Neural cell (in vitro differentiated cells): ENCODE measurements at regions not wholly inside any gene's neighbourhood (a gene's known extent, or its start where the extent isn't known, plus 50 kb on each side); places are given as distances from the start of the nearest gene placed in this dataset.

ENCODE experiments used
- TF ChIP-seq, protein P1 (sequence below): IDR thresholded peaks from 2 replicates; pipeline ENCODE4 v1.6.1; 2012; ENCODE audit warnings: borderline replicate concordance
- TF ChIP-seq, protein P2 (sequence below): fragments of 450-650 bp; IDR thresholded peaks from 2 replicates; pipeline ENCODE4 v1.5.1; 2014; ENCODE audit warnings: antibody characterized with exemption, mild to moderate bottlenecking, moderate library complexity; ENCODE audit not compliant: poor library complexity, severe bottlenecking

DNA sequence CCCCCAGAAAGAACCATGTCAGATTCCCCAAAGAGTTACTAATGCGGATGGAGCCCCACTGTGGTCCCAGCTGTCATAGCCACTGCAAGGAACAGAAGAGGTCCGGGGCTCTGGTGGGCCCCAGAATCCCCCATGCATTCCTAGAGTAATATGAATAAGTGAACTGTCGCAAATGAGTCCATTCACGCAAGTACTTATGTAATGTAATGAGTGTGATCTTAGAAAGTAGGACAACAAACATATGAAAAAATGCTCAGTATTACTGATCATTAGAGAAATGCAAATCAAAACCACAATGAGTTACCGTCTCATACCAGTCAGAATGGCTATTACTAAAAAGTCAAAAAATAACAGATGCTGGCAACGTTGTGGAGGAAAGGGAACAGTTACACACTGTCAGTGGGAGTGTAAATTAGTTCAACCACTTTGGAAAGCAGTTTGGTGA, 141.5 kb upstream of the RBPJ start:
- TF ChIP-seq, protein P1, sequence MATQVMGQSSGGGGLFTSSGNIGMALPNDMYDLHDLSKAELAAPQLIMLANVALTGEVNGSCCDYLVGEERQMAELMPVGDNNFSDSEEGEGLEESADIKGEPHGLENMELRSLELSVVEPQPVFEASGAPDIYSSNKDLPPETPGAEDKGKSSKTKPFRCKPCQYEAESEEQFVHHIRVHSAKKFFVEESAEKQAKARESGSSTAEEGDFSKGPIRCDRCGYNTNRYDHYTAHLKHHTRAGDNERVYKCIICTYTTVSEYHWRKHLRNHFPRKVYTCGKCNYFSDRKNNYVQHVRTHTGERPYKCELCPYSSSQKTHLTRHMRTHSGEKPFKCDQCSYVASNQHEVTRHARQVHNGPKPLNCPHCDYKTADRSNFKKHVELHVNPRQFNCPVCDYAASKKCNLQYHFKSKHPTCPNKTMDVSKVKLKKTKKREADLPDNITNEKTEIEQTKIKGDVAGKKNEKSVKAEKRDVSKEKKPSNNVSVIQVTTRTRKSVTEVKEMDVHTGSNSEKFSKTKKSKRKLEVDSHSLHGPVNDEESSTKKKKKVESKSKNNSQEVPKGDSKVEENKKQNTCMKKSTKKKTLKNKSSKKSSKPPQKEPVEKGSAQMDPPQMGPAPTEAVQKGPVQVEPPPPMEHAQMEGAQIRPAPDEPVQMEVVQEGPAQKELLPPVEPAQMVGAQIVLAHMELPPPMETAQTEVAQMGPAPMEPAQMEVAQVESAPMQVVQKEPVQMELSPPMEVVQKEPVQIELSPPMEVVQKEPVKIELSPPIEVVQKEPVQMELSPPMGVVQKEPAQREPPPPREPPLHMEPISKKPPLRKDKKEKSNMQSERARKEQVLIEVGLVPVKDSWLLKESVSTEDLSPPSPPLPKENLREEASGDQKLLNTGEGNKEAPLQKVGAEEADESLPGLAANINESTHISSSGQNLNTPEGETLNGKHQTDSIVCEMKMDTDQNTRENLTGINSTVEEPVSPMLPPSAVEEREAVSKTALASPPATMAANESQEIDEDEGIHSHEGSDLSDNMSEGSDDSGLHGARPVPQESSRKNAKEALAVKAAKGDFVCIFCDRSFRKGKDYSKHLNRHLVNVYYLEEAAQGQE: no peak
- TF ChIP-seq, protein P2, sequence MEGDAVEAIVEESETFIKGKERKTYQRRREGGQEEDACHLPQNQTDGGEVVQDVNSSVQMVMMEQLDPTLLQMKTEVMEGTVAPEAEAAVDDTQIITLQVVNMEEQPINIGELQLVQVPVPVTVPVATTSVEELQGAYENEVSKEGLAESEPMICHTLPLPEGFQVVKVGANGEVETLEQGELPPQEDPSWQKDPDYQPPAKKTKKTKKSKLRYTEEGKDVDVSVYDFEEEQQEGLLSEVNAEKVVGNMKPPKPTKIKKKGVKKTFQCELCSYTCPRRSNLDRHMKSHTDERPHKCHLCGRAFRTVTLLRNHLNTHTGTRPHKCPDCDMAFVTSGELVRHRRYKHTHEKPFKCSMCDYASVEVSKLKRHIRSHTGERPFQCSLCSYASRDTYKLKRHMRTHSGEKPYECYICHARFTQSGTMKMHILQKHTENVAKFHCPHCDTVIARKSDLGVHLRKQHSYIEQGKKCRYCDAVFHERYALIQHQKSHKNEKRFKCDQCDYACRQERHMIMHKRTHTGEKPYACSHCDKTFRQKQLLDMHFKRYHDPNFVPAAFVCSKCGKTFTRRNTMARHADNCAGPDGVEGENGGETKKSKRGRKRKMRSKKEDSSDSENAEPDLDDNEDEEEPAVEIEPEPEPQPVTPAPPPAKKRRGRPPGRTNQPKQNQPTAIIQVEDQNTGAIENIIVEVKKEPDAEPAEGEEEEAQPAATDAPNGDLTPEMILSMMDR: no peak
